Heart left ventricle (tissue), 16 donors: ENCODE measurements at regions not wholly inside any gene's neighbourhood (a gene's known extent, or its start where the extent isn't known, plus 50 kb on each side); places are given as distances from the start of the nearest gene placed in this dataset.

Experiments
- ATAC-seq, 4 donors: fragments of 200-7000 bp; cut with Tn5 transposase; one replicate each; pipeline ENCODE4 v1.9.1; 2020 to 2022; ENCODE audit warnings: moderate library complexity in 4 of 4, mild to moderate bottlenecking in 3 of 4, moderate number of reproducible peaks in 1 of 4
- DNase-seq, 5 donors: peaks; one replicate each; pipeline ENCODE4 v3.0.0-alpha.2; 2020
- H3K27ac ChIP-seq, 12 donors: fragments of 200-600 bp; sonication (generic) in 4 of 12; one replicate each; pipeline versions ENCODE4 v1.5.0 to v1.8.0; 2016 to 2022; ENCODE audit warnings: mild to moderate bottlenecking in 2 of 12
- H3K27me3 ChIP-seq, 9 donors: fragments of 200-600 bp; sonication (generic) in 2 of 9; one replicate each; pipeline versions ENCODE4 v1.5.1 to v1.8.0; 2016 to 2022; ENCODE audit warnings: mild to moderate bottlenecking in 3 of 9
- H3K36me3 ChIP-seq, 9 donors: fragments of 200-600 bp; sonication (generic) in 2 of 9; one replicate each; pipeline versions ENCODE4 v1.5.0 to v1.8.0; 2018 to 2022; ENCODE audit warnings: mild to moderate bottlenecking in 2 of 9
- H3K4me1 ChIP-seq, 12 donors: fragments of 200-600 bp; sonication (generic) in 4 of 12; one replicate each; pipeline versions ENCODE4 v1.5.0 to v1.8.0; 2016 to 2022; ENCODE audit warnings: mild to moderate bottlenecking in 3 of 12
- H3K4me3 ChIP-seq, 12 donors: fragments of 200-600 bp; sonication (generic) in 4 of 12; one replicate each; pipeline versions ENCODE4 v1.5.0 to v1.8.0; 2017 to 2022; ENCODE audit warnings: mild to moderate bottlenecking in 9 of 12, moderate library complexity in 4 of 12
- H3K9me3 ChIP-seq, 12 donors: fragments of 200-600 bp; sonication (generic) in 4 of 12; one replicate each; pipeline versions ENCODE4 v1.5.0 to v1.8.0; 2016 to 2022; ENCODE audit warnings: mild to moderate bottlenecking in 1 of 12
- CTCF ChIP-seq, 12 donors: fragments of 200-600 bp; sonication (generic) in 4 of 12; IDR thresholded peaks; one replicate each; pipeline versions ENCODE4 v1.5.0 to v1.8.0; 2018 to 2022; ENCODE audit warnings: antibody characterized with exemption in 12 of 12, mild to moderate bottlenecking in 5 of 12
- POLR2A ChIP-seq, 2 donors: fragments of 450-650 bp; IDR thresholded peaks; one replicate each; pipeline ENCODE4 v1.6.1; 2017; ENCODE audit warnings: antibody characterized with exemption in 2 of 2, mild to moderate bottlenecking in 2 of 2, moderate library complexity in 2 of 2
- WGBS, 4 donors: extraction: QIAGEN DNeasy Blood & Tissue Kit in 2 of 4; methylation state at CpG; one replicate each; pipeline versions ENCODE4 v1.1.5 to v1.1.7; 2013 to 2018; 5-methylcytosine and 5-hydroxymethylcytosine counted together
- intact Hi-C, 10 donors: fragments of 100-400 bp; cut with DNase I; formaldehyde crosslinking; loops; one replicate each; pipeline versions ENCODE4 v1.11.1 to v1.14.2; 2022
- donor health status: ischemic (EF 13 %, LVEDD 7.1; RV severe dilation, severe dysfunction).
- donor health status: healthy with polysubstance abuse.
- donor health status: DM: no; HTN: yes; CAD: no.
- donor health status: DM: no; HTN: no; CAD: no.
- donor health status: ischemic (EF 25% LVEDD 6.9; RV normal size, moderate dysfunction).
- donor health status: ischemic (EF 25% LVEDD 5.7; RV mildly dilated, moderate dysfunction).
- donor health status: healthy.
- donor health status: DM: yes; HTN: yes; CAD: no.
- donor health status: ischemic (EF 35%, LVEDD 5.7; RV mildly dilated, moderate dysfunction).
- donor health status: nonischemic (EF 11% LVEDD 7.7; RV severe dilation, severe dysfunction).
- donor health status: DM: yes; HTN: yes; CAD: no.
- donor health status: PGD.
- donor health status: ischemic (EF 29% LVEDD 5.4; RV normal size, mild dysfunction).
- donor health status: nonischemic (EF 23%, LVEDD 6.1; RV moderate dilation, normal function).

GRCh38 chr1:59176471-59176870 lies 120.4 kb upstream of the FGGY start:
- no peak overlapping the region for H3K27ac ChIP-seq
- no peaks in the 10 kb centered on the region for H3K9me3 ChIP-seq
- ATAC-seq (no peak), DNase-seq (no peak)
- no peaks in the 10 kb centered on the region for H3K36me3 ChIP-seq
- peaks cover 0 to 22% (median 0%) of the 10 kb centered on the region in 12 donors for H3K4me1 ChIP-seq
- no peaks in the 10 kb centered on the region for H3K27me3 ChIP-seq
- intact Hi-C loops: no loop called here
- WGBS, 4 donors: 95 to 98% (median 97%) methylated on average over 3 of the region's 3 CpGs
- no peak for TF ChIP-seq POLR2A (IDR thresholded peaks at IDR 0.05)
- TF ChIP-seq CTCF (IDR thresholded peaks at IDR 0.05): no peak
- no peak overlapping the region for H3K4me3 ChIP-seq

- H3K4me1 ChIP-seq: peaks cover 0 to 22% (median 0%) of the 10 kb centered on the region in 12 donors
- peak overlapping the region in 1 of 12 donors; percentile 27 for H3K27ac ChIP-seq
- 89 to 100% (median 98%) methylated on average over 2 of the region's 2 CpGs for WGBS, 4 donors
- ATAC-seq: no peak
- no peak for TF ChIP-seq CTCF (IDR thresholded peaks at IDR 0.05)
- no peak for TF ChIP-seq POLR2A (IDR thresholded peaks at IDR 0.05)
- no peak for DNase-seq
- no peak overlapping the region for H3K4me3 ChIP-seq
- H3K36me3 ChIP-seq: no peaks in the 10 kb centered on the region
- H3K27me3 ChIP-seq: no peaks in the 10 kb centered on the region
- H3K9me3 ChIP-seq: no peaks in the 10 kb centered on the region
- intact Hi-C loops: no loop called here
Measured at GRCh38 chr1:59177756-59178155, 119.1 kb upstream of the FGGY start.

GRCh38 chr1:59178339-59179187 lies 118.3 kb upstream of the FGGY start:
- Histone ChIP-seq H3K36me3 (no peaks in the 10 kb centered on the region), H3K4me3 (no peak overlapping the region), H3K4me1 (peaks cover 0 to 22% (median 0%) of the 10 kb centered on the region in 12 donors), H3K27ac (peak overlapping the region in 4 of 12 donors; percentile 4 to 27 (median 22)), H3K27me3 (no peaks in the 10 kb centered on the region), H3K9me3 (no peaks in the 10 kb centered on the region)
- 57 to 81% (median 75%) methylated on average over 4 of the region's 4 CpGs for WGBS, 4 donors
- DNase-seq: peak in 4 of 5 donors; percentile 15 to 60 (median 31)
- intact Hi-C loops: no loop called here
- TF ChIP-seq POLR2A (IDR thresholded peaks at IDR 0.05) (no peak), CTCF (IDR thresholded peaks at IDR 0.05) (no peak)
- peak; percentile 60 to 87 (median 78) for ATAC-seq

GRCh38 chr1:59179673-59180072 lies 117.2 kb upstream of the FGGY start:
- peaks cover 0 to 22% (median 0%) of the 10 kb centered on the region in 12 donors for H3K4me1 ChIP-seq
- 21 to 39% (median 33%) methylated on average over 1 of the region's 1 CpG for whole genome bisulfite sequencing, 4 donors

More at GRCh38 chr1:59179673-59180072, 117.2 kb upstream of the FGGY start:
- DNase-seq: no peak
- TF ChIP-seq CTCF (IDR thresholded peaks at IDR 0.05) (no peak), POLR2A (IDR thresholded peaks at IDR 0.05) (no peak)
- ATAC-seq: no peak
- no peak overlapping the region for H3K4me3 ChIP-seq
- H3K27me3 ChIP-seq: no peaks in the 10 kb centered on the region
- intact Hi-C loops: no loop called here
- H3K9me3 ChIP-seq: no peaks in the 10 kb centered on the region
- H3K27ac ChIP-seq: peak overlapping the region in 2 of 12 donors; percentile 19 to 63
- H3K36me3 ChIP-seq: no peaks in the 10 kb centered on the region
